Fibroblast of lung (primary cell): ENCODE measurements at regions not wholly inside any gene's neighbourhood (a gene's known extent, or its start where the extent isn't known, plus 50 kb on each side); places are given as distances from the start of the nearest gene placed in this dataset.

Experiments used
- CTCF ChIP-seq, 2 donors: IDR thresholded peaks in 1 of 2; conservative IDR thresholded peaks in 1 of 2; 1 replicate in 1 of 2; 2 replicates in 1 of 2; pipeline ENCODE4 v1.5.1; 2011 to 2012; ENCODE audit warnings: low read length in 2 of 2, control low read depth in 1 of 2, inconsistent platforms in 1 of 2, low read depth in 1 of 2, mild to moderate bottlenecking in 1 of 2
- EZH2 ChIP-seq: IDR thresholded peaks from 2 replicates; pipeline ENCODE4 v1.5.1; 2012; ENCODE audit warnings: low read length, control low read depth, mild to moderate bottlenecking; ENCODE audit errors: missing control alignments

GRCh38 chr9:90065851-90066250 lies 461.0 kb downstream of the GADD45G start:
- TF ChIP-seq EZH2 (no peak), CTCF (conservative IDR thresholded peaks at IDR 0.05 in 1 of 2, IDR thresholded peaks at IDR 0.05 in 1 of 2; ENCODE audit: low read depth in 1 of 2, low read length in 2 of 2) (no peak)
